K562 (cell line): ENCODE measurements at regions not wholly inside any gene's neighbourhood (a gene's known extent, or its start where the extent isn't known, plus 50 kb on each side); places are given as distances from the start of the nearest gene placed in this dataset.

Experiments
- ATAC-seq: fragments of 200-7000 bp; cut with Tn5 transposase; 3 replicates; pipeline ENCODE4 v1.9.1; 2020; ENCODE audit warnings: moderate library complexity
- BruUV-seq: library from RNA; stranded (reverse); fragments of 400-500 nt; replicated peaks from 2 replicates; lab custom pipeline; 2021; lab: Mats Ljungman, UMichigan
- CTCF ChIA-PET: fragments of 300-600 bp; formaldehyde crosslinking; extraction: SDS; loops from one replicate; lab custom pipeline; 2021; ENCODE audit warnings: low intra/inter-chr PET ratio; lab: Yijun Ruan, JAX
- POLR2A ChIA-PET: fragments of 300-600, 350-650 bp; sonication (Branson Sonifier 250); formaldehyde crosslinking; extraction: SDS; loops from one replicate; lab custom pipeline; 2021; ENCODE audit warnings: antibody characterized with exemption, inconsistent platforms; lab: Yijun Ruan, JAX
- DNase-seq, 4 experiments: peaks; one replicate each; pipeline versions ENCODE4 v3.0.0 to v3.0.0-alpha.2; 2011 to 2018; ENCODE audit warnings: low spot score in 3 of 4, mixed read lengths in 3 of 4; ENCODE audit errors: extremely low read depth in 1 of 4
- FAIRE-seq: peaks from 2 replicates; lab custom pipeline; 2011; peaks lifted over from hg19 to GRCh38; lab: Jason Lieb, UNC
- H2AFZ ChIP-seq: 2 replicates; pipeline ENCODE4 v1.6.0; 2011; ENCODE audit warnings: low read depth, low read length, control low read depth, inconsistent platforms
- H3K27ac ChIP-seq: fragments of 200-600 bp; 3 replicates; pipeline ENCODE4 v1.8.0; 2011; ENCODE audit warnings: low read depth, mild to moderate bottlenecking, control low read depth, inconsistent platforms, low read length, moderate library complexity, mixed read lengths; ENCODE audit errors: extremely low read depth
- H3K27me3 ChIP-seq, 2 experiments: fragments of 300-600 bp in 1 of 2; 2 replicates in 1 of 2; 3 replicates in 1 of 2; pipeline versions ENCODE4 v1.6.0 to v1.8.0; 2011; ENCODE audit warnings: inconsistent platforms in 2 of 2, low read length in 2 of 2, mild to moderate bottlenecking in 1 of 2, mixed read lengths in 1 of 2, moderate library complexity in 1 of 2; ENCODE audit not compliant: control insufficient read depth in 2 of 2, insufficient read depth in 2 of 2
- H3K36me3 ChIP-seq: fragments of 300-600 bp; 3 replicates; pipeline ENCODE4 v1.8.0; 2011; ENCODE audit warnings: mild to moderate bottlenecking, low read length, inconsistent platforms; ENCODE audit not compliant: control insufficient read depth, insufficient read depth
- H3K4me1 ChIP-seq, 2 experiments: fragments of 200-600 bp in 1 of 2; replicated peaks in 1 of 2; 2 replicates in 1 of 2; 3 replicates in 1 of 2; pipeline versions ENCODE4 v1.5.1 to v1.8.0; 2011; ENCODE audit warnings: inconsistent platforms in 2 of 2, low read length in 2 of 2, mild to moderate bottlenecking in 1 of 2, mixed read lengths in 1 of 2, moderate library complexity in 1 of 2; ENCODE audit not compliant: control insufficient read depth in 2 of 2, insufficient read depth in 2 of 2
- H3K4me2 ChIP-seq: 2 replicates; pipeline ENCODE4 v1.6.1; 2011; ENCODE audit warnings: low read length, control low read depth, inconsistent platforms, mixed read lengths; ENCODE audit not compliant: insufficient read depth
- H3K4me3 ChIP-seq: fragments of 200-600 bp; sonication (generic), shearing (Covaris generic); 2 replicates; pipeline ENCODE4 v1.5.1; 2016; ENCODE audit warnings: control low read depth, inconsistent platforms
- H3K79me2 ChIP-seq: fragments of 200-600 bp; 3 replicates; pipeline ENCODE4 v1.8.0; 2011; ENCODE audit warnings: low read length, inconsistent platforms; ENCODE audit not compliant: control insufficient read depth, insufficient read depth
- H3K9ac ChIP-seq, 2 experiments: 2 replicates each; pipeline versions ENCODE4 v1.6.0 to v1.6.1; 2011; ENCODE audit warnings: low read depth in 2 of 2, low read length in 2 of 2, control low read depth in 1 of 2, inconsistent platforms in 1 of 2, mild to moderate bottlenecking in 1 of 2, mixed read lengths in 1 of 2; ENCODE audit not compliant: insufficient read depth in 1 of 2
- H3K9me1 ChIP-seq: one replicate; pipeline ENCODE4 v1.6.0; 2011; ENCODE audit warnings: inconsistent platforms, mild to moderate bottlenecking, low read length, moderate library complexity; ENCODE audit not compliant: control insufficient read depth, insufficient read depth
- H3K9me3 ChIP-seq: replicated peaks from 2 replicates; pipeline ENCODE4 v1.5.1; 2011; ENCODE audit warnings: low read depth, low read length, inconsistent platforms; ENCODE audit not compliant: control insufficient read depth, insufficient read depth
- H4K20me1 ChIP-seq: replicated peaks from 2 replicates; pipeline ENCODE4 v1.6.1; 2011; ENCODE audit warnings: low read length, inconsistent platforms, mixed read lengths; ENCODE audit not compliant: control insufficient read depth, insufficient read depth
- BRF1 ChIP-seq: IDR thresholded peaks from 3 replicates; pipeline ENCODE4 v1.6.1; 2011; ENCODE audit warnings: borderline replicate concordance, mild to moderate bottlenecking; ENCODE audit not compliant: insufficient read length; ENCODE audit errors: extremely low read depth
- CCAR2 ChIP-seq: fragments of 200-400 bp; formaldehyde crosslinking; IDR thresholded peaks from 2 replicates; pipeline ENCODE4 v1.6.1; 2017; ENCODE audit warnings: mild to moderate bottlenecking, low read depth, low read length
- DIDO1 ChIP-seq: fragments of 450-650 bp; IDR thresholded peaks from 2 replicates; pipeline ENCODE4 v1.6.1; 2016; ENCODE audit warnings: low read depth, missing biosample characterization, missing genetic modification characterization
- DMBX1 ChIP-seq: fragments of 250-450 bp; sonication (Bioruptor Pico); IDR thresholded peaks from 2 replicates; pipeline ENCODE4 v1.8.0; 2022; ENCODE audit warnings: inconsistent platforms, mild to moderate bottlenecking, moderate library complexity, borderline replicate concordance
- HNRNPUL1 ChIP-seq: fragments of 200-400 bp; formaldehyde crosslinking; IDR thresholded peaks from 2 replicates; pipeline ENCODE4 v1.6.1; 2017; ENCODE audit warnings: low read length
- RFX5 ChIP-seq: IDR thresholded peaks from 2 replicates; pipeline ENCODE4 v1.6.1; 2011; ENCODE audit warnings: low read depth, mild to moderate bottlenecking, improper control_type of control experiment, low read length
- SAFB ChIP-seq: fragments of 200-400 bp; formaldehyde crosslinking; IDR thresholded peaks from 2 replicates; pipeline ENCODE4 v1.6.1; 2017; ENCODE audit warnings: low read depth, low read length, borderline replicate concordance
- SMARCE1 ChIP-seq: fragments of 450-650 bp; IDR thresholded peaks from 2 replicates; pipeline ENCODE4 v1.7.1; 2016; ENCODE audit warnings: mild to moderate bottlenecking
- SREBF1 ChIP-seq: fragments of 150-350 bp; IDR thresholded peaks from 2 replicates; pipeline ENCODE4 v1.6.1; 2014; ENCODE audit warnings: antibody characterized with exemption, low read depth, low read length, borderline replicate concordance
- TGIF2 ChIP-seq: sonication (generic); formaldehyde crosslinking; IDR thresholded peaks from 2 replicates; pipeline ENCODE4 v1.8.1; 2022; ENCODE audit warnings: mild to moderate bottlenecking, missing genetic modification reagents, moderate library complexity
- YY1 ChIP-seq, 3 experiments: IDR thresholded peaks; 2 replicates each; pipeline ENCODE4 v1.6.1; 2011; ENCODE audit warnings: low read length in 2 of 3, mild to moderate bottlenecking in 2 of 3, moderate library complexity in 2 of 3, borderline replicate concordance in 1 of 3, control low read depth in 1 of 3, low read depth in 1 of 3; ENCODE audit not compliant: insufficient read depth in 3 of 3, insufficient replicate concordance in 2 of 3, control insufficient read depth in 1 of 3, insufficient read length in 1 of 3; ENCODE audit errors: extremely low read depth in 1 of 3
- ZNF274 ChIP-seq: IDR thresholded peaks from 2 replicates; pipeline ENCODE4 v1.6.1; 2011; ENCODE audit warnings: low read depth, mild to moderate bottlenecking, low read length, moderate library complexity, borderline replicate concordance
- ZSCAN29 ChIP-seq: fragments of 450-650 bp; IDR thresholded peaks from 2 replicates; pipeline ENCODE4 v1.6.1; 2017
- WGBS: fragments of 100-300 bp; shearing (Covaris generic); methylation state at CpG from one replicate; pipeline ENCODE4 v1.1.6; 2016; ENCODE audit warnings: low coverage, mixed read lengths; ENCODE audit not compliant: insufficient coverage; ENCODE audit errors: missing lambda C conversion rate; 5-methylcytosine and 5-hydroxymethylcytosine counted together
- in situ Hi-C: fragments of 300-500 bp; cut with MboI; formaldehyde crosslinking; loops from 4 replicates; pipeline ENCODE4 v1.15.0; 2018; ENCODE audit warnings: inconsistent platforms, mixed read lengths
- intact Hi-C: fragments of 100-400 bp; cut with micrococcal nuclease; formaldehyde crosslinking; loops from 2 replicates; pipeline ENCODE4 v1.14.2; 2022

GRCh38 chr2:236395067-236395466, 130.9 kb upstream of the ASB18 start:
- H3K9me3 ChIP-seq, result no peaks in the 10 kb centered on the region
- no peaks in the 10 kb centered on the region for H3K4me1 ChIP-seq
- FAIRE-seq (no peak), ATAC-seq (no peak), DNase-seq (no peak)
- BruUV-seq, result no TSS peak
- intact Hi-C loops, result no loop called here
- H3K27me3 ChIP-seq, result peaks cover 2 to 18% of the 10 kb centered on the region in 2 experiments; a peak in 3 of 5 replicates
- H3K27ac ChIP-seq, result no peak overlapping the region
- 0% methylated on average over 4 of the region's 7 CpGs for WGBS
- H3K4me2 ChIP-seq, result no peak overlapping the region
- H3K79me2 ChIP-seq, result no peaks in the 10 kb centered on the region
- H3K9ac ChIP-seq, result no peak overlapping the region
- no peaks in the 10 kb centered on the region for H4K20me1 ChIP-seq
- H3K36me3 ChIP-seq, result no peaks in the 10 kb centered on the region
- POLR2A ChIA-PET, result no interaction called here
- H2AFZ ChIP-seq, result no peak overlapping the region
- CTCF ChIA-PET, result no interaction called here
- H3K4me3 ChIP-seq, result no peak overlapping the region
- H3K9me1 ChIP-seq, result no peaks in the 10 kb centered on the region
- in situ Hi-C loops, result no loop called here
- TF ChIP-seq ZSCAN29 (no peak), DMBX1 (CRISPR knock-in tag) (no peak), BRF1 (no peak), HNRNPUL1 (no peak), CCAR2 (no peak), SMARCE1 (no peak), TGIF2 (CRISPR knock-in tag) (no peak), SREBF1 (no peak), YY1 (IDR thresholded peaks at IDR 0.05; ENCODE audit: borderline replicate concordance in 1 of 3, control insufficient read depth in 1 of 3, extremely low read depth in 1 of 3, insufficient read depth in 3 of 3, insufficient read length in 1 of 3, insufficient replicate concordance in 2 of 3, low read depth in 1 of 3, low read length in 2 of 3) (no peak), RFX5 (no peak), ZNF274 (no peak), DIDO1 (tag) (no peak), SAFB (no peak)
